ENCODE measurements at regions not wholly inside any gene's neighbourhood (a gene's known extent, or its start where the extent isn't known, plus 50 kb on each side); places are given as distances from the start of the nearest gene placed in this dataset.

- TF ChIP-seq REST (IDR thresholded peaks at IDR 0.05; ENCODE audit: insufficient read depth in 1 of 2, low read depth in 2 of 2, low read length in 2 of 2) (no peak), SIN3A (IDR thresholded peaks at IDR 0.05; ENCODE audit: borderline replicate concordance, insufficient read depth, low read length) (no peak), POLR2AphosphoS5 (IDR thresholded peaks at IDR 0.05; ENCODE audit: low read depth, low read length) (no peak), TAF1 (IDR thresholded peaks at IDR 0.05; ENCODE audit: borderline replicate concordance, insufficient read depth, low read length) (no peak)
Measured at GRCh38 chr2:120647487-120647886, 88.2 kb upstream of the GLI2 start.

Measured in PFSK-1 (cell line).